ENCODE measurements at regions not wholly inside any gene's neighbourhood (a gene's known extent, or its start where the extent isn't known, plus 50 kb on each side); places are given as distances from the start of the nearest gene placed in this dataset.

- FAIRE-seq = no peak
- Histone ChIP-seq H3K9ac (ENCODE audit: low read length in 3 of 3) (no peak overlapping the region), H3K4me3 (ENCODE audit: low read length in 3 of 3) (no peak overlapping the region), H3K27me3 (ENCODE audit: control insufficient read depth, insufficient read depth, low read length) (no peaks in the 10 kb centered on the region), H3K9me3 (ENCODE audit: control insufficient read depth in 2 of 3, insufficient read depth in 1 of 3, low read length in 3 of 3) (no peaks in the 10 kb centered on the region), H3K27ac (ENCODE audit: low read depth in 2 of 2, low read length in 2 of 2) (no peak overlapping the region), H3K4me1 (ENCODE audit: control insufficient read depth in 2 of 3, insufficient read depth in 2 of 3, low read depth in 1 of 3, low read length in 3 of 3) (no peaks in the 10 kb centered on the region), H3K36me3 (ENCODE audit: control insufficient read depth in 2 of 3, insufficient read depth in 3 of 3, low read length in 3 of 3) (no peaks in the 10 kb centered on the region)
- DNase-seq = no peak
- TF ChIP-seq CTCF (IDR thresholded peaks at IDR 0.05; ENCODE audit: borderline replicate concordance, extremely low read depth, insufficient read depth) = no peak
- intact Hi-C loops (cut with DNase I) = no loop called here
Measured at GRCh38 chr9:6695121-6695814, 49.7 kb upstream of the GLDC start.

Data from kidney (tissue), 13 donors.